GM12864 (cell line): ENCODE measurements at regions not wholly inside any gene's neighbourhood (a gene's known extent, or its start where the extent isn't known, plus 50 kb on each side); places are given as distances from the start of the nearest gene placed in this dataset.
A peak's percentile ranks its signal among the peaks of the same experiment; 100 is the strongest.

Experiments
- DNase-seq: peaks from one replicate; pipeline ENCODE4 v3.0.0-alpha.2; 2011; ENCODE audit warnings: low read depth
- H3K4me3 ChIP-seq: 2 replicates; pipeline ENCODE4 v1.5.1; 2011; ENCODE audit warnings: mild to moderate bottlenecking, low read depth, low read length, control low read depth
- CTCF ChIP-seq: IDR thresholded peaks from 2 replicates; pipeline ENCODE4 v1.5.1; 2011; ENCODE audit warnings: low read depth, mild to moderate bottlenecking, moderate library complexity, low read length, control low read depth, inconsistent platforms; ENCODE audit errors: missing control alignments

GRCh38 chr14:81974543-81974942 lies 440.9 kb upstream of the SEL1L start:
- no peak overlapping the region for H3K4me3 ChIP-seq
- no peak for DNase-seq
- no peak for TF ChIP-seq CTCF

DNA sequence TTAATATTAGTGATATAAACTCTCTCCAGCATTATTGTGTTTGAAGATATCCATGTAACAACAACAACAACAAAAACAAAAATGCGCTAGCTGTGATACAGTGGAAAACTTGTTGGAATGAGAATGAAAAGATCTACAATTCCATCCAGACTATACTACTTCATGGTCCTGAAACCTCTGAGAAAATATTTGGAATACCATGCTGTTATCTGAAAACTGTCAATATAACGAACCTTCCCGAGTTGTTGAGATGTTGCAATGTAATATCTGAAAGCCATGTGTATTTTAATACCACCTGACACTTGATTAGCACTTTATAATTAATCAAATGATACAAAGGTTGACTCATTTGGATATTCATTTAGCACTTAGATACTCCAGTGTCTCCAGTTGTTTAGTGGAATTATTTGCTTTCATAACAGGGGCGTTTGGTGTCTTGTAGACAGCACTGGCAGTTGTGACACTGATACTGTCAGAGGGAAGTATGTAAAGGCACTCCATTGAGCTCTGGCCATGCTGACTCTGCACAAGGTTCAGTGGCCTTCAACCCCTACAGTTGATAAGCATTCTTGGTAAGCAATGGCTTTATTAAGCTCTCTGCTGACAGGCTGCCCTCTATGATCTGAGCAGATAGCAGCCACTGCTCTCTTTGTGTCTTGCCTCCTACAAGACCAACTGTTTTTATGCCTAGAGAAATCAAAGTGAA lies 447.1 kb upstream of the SEL1L start:
- TF ChIP-seq CTCF, result no peak
- no peak overlapping the region for H3K4me3 ChIP-seq
- DNase-seq, result no peak

GRCh38 chr14:81981307-81981675 lies 447.6 kb upstream of the SEL1L start:
- no peak for TF ChIP-seq CTCF
- no peak for DNase-seq
- H3K4me3 ChIP-seq, result no peak overlapping the region

- DNase-seq, result no peak
- no peak for TF ChIP-seq CTCF
- no peak overlapping the region for H3K4me3 ChIP-seq
Measured at GRCh38 chr14:81982046-81982445, 448.4 kb upstream of the SEL1L start.

- DNase-seq, result no peak
- H3K4me3 ChIP-seq, result no peak overlapping the region
- TF ChIP-seq CTCF, result no peak
Measured at GRCh38 chr14:81986005-81986404, 452.4 kb upstream of the SEL1L start.

- no peak for TF ChIP-seq CTCF
- DNase-seq, result no peak
- no peak overlapping the region for H3K4me3 ChIP-seq
Measured at GRCh38 chr14:81989211-81989610, 455.6 kb upstream of the SEL1L start.

DNA sequence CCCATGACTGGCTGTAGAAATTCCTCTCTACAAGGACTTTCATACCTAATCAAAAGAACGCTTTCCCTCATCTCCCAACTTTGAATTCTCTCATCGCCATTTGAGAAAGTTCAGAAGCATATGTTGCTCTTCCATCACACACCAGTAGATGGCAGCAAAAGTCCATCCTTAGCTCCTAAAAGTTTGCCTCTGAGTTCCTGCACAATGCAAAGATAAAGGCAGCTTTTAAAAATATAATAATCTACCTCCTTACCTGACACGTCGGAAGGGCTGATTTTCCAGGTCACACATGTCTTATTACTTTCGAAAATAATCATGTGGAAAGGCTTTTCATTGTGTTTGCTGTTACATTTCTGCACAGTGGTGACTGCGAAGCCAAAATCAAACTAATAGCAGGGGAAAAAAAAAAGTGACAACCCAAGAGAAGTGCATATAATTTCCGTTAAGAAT lies 456.7 kb upstream of the SEL1L start:
- DNase-seq, result peak; percentile 7
- no peak overlapping the region for H3K4me3 ChIP-seq
- peak; percentile 81 for TF ChIP-seq CTCF
